ENCODE measurements at regions not wholly inside any gene's neighbourhood (a gene's known extent, or its start where the extent isn't known, plus 50 kb on each side); places are given as distances from the start of the nearest gene placed in this dataset.

GRCh38 chr4:45346816-45347435, 620.6 kb upstream of the GNPDA2 start:
- TF ChIP-seq EZH2phosphoT487 (IDR thresholded peaks at IDR 0.05; ENCODE audit: borderline replicate concordance, low read length), result no peak
- TF ChIP-seq CTCF (IDR thresholded peaks at IDR 0.05; ENCODE audit: low read depth, low read length, poor library complexity, severe bottlenecking), result no peak

Data from DOHH2 (cell line).